ENCODE measurements at regions not wholly inside any gene's neighbourhood (a gene's known extent, or its start where the extent isn't known, plus 50 kb on each side); places are given as distances from the start of the nearest gene placed in this dataset.
"Not testable (repeated sequence)": the region's sequence is repeated elsewhere in the genome, so short reads cannot be mapped to it uniquely, and the experiment has no call there.

- peak; percentile 59 for DNase-seq (ENCODE audit: low read depth)
Observed at GRCh38 chr4:98828801-98829200, 100.1 kb downstream of the EIF4E start.

- DNase-seq (ENCODE audit: low read depth) = no peak
Observed at GRCh38 chr4:98827661-98828060, 101.3 kb downstream of the EIF4E start.

GRCh38 chr4:98822144-98822543, 106.8 kb downstream of the EIF4E start:
- DNase-seq (ENCODE audit: low read depth) = no peak

- DNase-seq (ENCODE audit: low read depth) = not testable (repeated sequence)
Observed at GRCh38 chr4:98818116-98818515, 110.8 kb downstream of the EIF4E start.

GRCh38 chr4:98816816-98817215, 112.1 kb downstream of the EIF4E start:
- no peak for DNase-seq (ENCODE audit: low read depth)

GRCh38 chr4:98816386-98816785, 112.5 kb downstream of the EIF4E start:
- DNase-seq (ENCODE audit: low read depth) = no peak

- no peak for DNase-seq (ENCODE audit: low read depth)
Observed at GRCh38 chr4:98804403-98804802, 124.5 kb downstream of the EIF4E start.

- DNase-seq (ENCODE audit: low read depth) = no peak
Observed at GRCh38 chr4:98803251-98803650, 125.7 kb downstream of the EIF4E start.

- no peak for DNase-seq (ENCODE audit: low read depth)
Observed at GRCh38 chr4:98802770-98803198, 126.1 kb downstream of the EIF4E start.

GRCh38 chr4:98801259-98801725, 127.6 kb downstream of the EIF4E start:
- no peak for DNase-seq (ENCODE audit: low read depth)

- DNase-seq (ENCODE audit: low read depth) = no peak
Observed at GRCh38 chr4:98796991-98797390, 131.9 kb downstream of the EIF4E start.

GRCh38 chr4:98794565-98795205, 134.2 kb downstream of the EIF4E start:
- DNase-seq (ENCODE audit: low read depth) = peak; percentile 52

- DNase-seq (ENCODE audit: low read depth) = no peak
Observed at GRCh38 chr4:98793658-98794057, 135.2 kb upstream of the TSPAN5 start.

GRCh38 chr4:98786866-98787265, 128.5 kb upstream of the TSPAN5 start:
- DNase-seq (ENCODE audit: low read depth) = peak; percentile 45

GRCh38 chr4:98784947-98785706, 126.7 kb upstream of the TSPAN5 start:
- no peak for DNase-seq (ENCODE audit: low read depth)

- DNase-seq (ENCODE audit: low read depth) = no peak
Observed at GRCh38 chr4:98781641-98782357, 123.4 kb upstream of the TSPAN5 start.

GRCh38 chr4:98780926-98781325, 122.5 kb upstream of the TSPAN5 start:
- DNase-seq (ENCODE audit: low read depth) = no peak

GRCh38 chr4:98779088-98779487, 120.7 kb upstream of the TSPAN5 start:
- no peak for DNase-seq (ENCODE audit: low read depth)

- peak; percentile 65 for DNase-seq (ENCODE audit: low read depth)
Observed at GRCh38 chr4:98778206-98778605, 119.8 kb upstream of the TSPAN5 start.

- DNase-seq (ENCODE audit: low read depth) = no peak
Observed at GRCh38 chr4:98775672-98776071, 117.3 kb upstream of the TSPAN5 start.

- DNase-seq (ENCODE audit: low read depth) = no peak
Observed at GRCh38 chr4:98773638-98774037, 115.2 kb upstream of the TSPAN5 start.

- no peak for DNase-seq (ENCODE audit: low read depth)
Observed at GRCh38 chr4:98771959-98772632, 113.7 kb upstream of the TSPAN5 start.

Measured in RPMI7951 (cell line).